ENCODE measurements at regions not wholly inside any gene's neighbourhood (a gene's known extent, or its start where the extent isn't known, plus 50 kb on each side); places are given as distances from the start of the nearest gene placed in this dataset.

- Histone ChIP-seq H3K9me3 (no peaks in the 10 kb centered on the region), H3K4me3 (no peak overlapping the region), H3K27me3 (no peaks in the 10 kb centered on the region), H3K36me3 (no peaks in the 10 kb centered on the region), H3K4me1 (no peaks in the 10 kb centered on the region), H3K27ac (no peak overlapping the region)
- TF ChIP-seq CTCF (IDR thresholded peaks at IDR 0.05) (no peak), EP300 (IDR thresholded peaks at IDR 0.05) (no peak), POLR2A (IDR thresholded peaks at IDR 0.05) (no peak)
- DNase-seq (ENCODE audit: low spot score in 2 of 2) = no peak
- WGBS, 2 donors = 92 to 95% methylated on average over 1 of the region's 1 CpG
Measured at GRCh38 chr2:56656826-56657225, 473.0 kb downstream of the CCDC85A start.

- no peak overlapping the region for H3K27ac ChIP-seq
- TF ChIP-seq POLR2A (IDR thresholded peaks at IDR 0.05) (no peak), CTCF (IDR thresholded peaks at IDR 0.05) (no peak), EP300 (IDR thresholded peaks at IDR 0.05) (no peak)
- 42 to 48% methylated on average over 2 of the region's 2 CpGs for WGBS, 2 donors
Measured at GRCh38 chr2:56666777-56667176, 483.0 kb downstream of the CCDC85A start.

GRCh38 chr2:56671973-56672569 is 488.3 kb downstream of the CCDC85A start:
- Histone ChIP-seq H3K27me3 (no peaks in the 10 kb centered on the region), H3K4me3 (no peak overlapping the region), H3K36me3 (no peaks in the 10 kb centered on the region), H3K27ac (no peak overlapping the region), H3K9me3 (peaks cover 0 to 16% (median 2%) of the 10 kb centered on the region in 4 donors), H3K4me1 (no peaks in the 10 kb centered on the region)
- WGBS, 2 donors = 81 to 84% methylated on average over 5 of the region's 5 CpGs
- DNase-seq (ENCODE audit: low spot score in 2 of 2) = no peak
- TF ChIP-seq CTCF (IDR thresholded peaks at IDR 0.05) = no peak
- no peak for TF ChIP-seq POLR2A (IDR thresholded peaks at IDR 0.05)
- no peak for TF ChIP-seq EP300 (IDR thresholded peaks at IDR 0.05)

More at GRCh38 chr2:56666777-56667176, 483.0 kb downstream of the CCDC85A start:
- no peaks in the 10 kb centered on the region for H3K36me3 ChIP-seq
- DNase-seq (ENCODE audit: low spot score in 2 of 2) = no peak
- H3K9me3 ChIP-seq = peaks cover 0 to 1% (median 0%) of the 10 kb centered on the region in 4 donors
- no peaks in the 10 kb centered on the region for H3K27me3 ChIP-seq
- no peaks in the 10 kb centered on the region for H3K4me1 ChIP-seq
- H3K4me3 ChIP-seq = no peak overlapping the region

DNA sequence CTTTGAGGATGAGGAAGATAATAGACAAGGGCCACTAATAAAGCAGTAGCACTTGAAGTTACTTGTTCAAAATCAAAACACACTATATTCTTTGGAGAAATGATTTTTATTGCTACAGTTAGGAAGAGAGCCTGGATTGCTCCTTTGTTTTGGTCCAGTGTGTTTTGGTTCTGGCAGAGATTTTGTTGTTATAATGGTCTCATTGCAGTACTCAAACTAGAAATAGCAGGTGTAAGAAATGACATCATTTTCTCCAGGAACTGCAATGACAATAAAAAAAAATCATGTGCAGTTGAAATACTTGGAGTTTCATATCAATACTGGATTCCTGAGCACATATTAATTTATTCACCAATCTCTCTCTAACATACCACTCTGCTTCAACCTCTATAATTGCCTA is 490.3 kb downstream of the CCDC85A start:
- no peak for DNase-seq (ENCODE audit: low spot score in 2 of 2)
- Histone ChIP-seq H3K9me3 (peaks cover 0 to 16% (median 2%) of the 10 kb centered on the region in 4 donors), H3K4me1 (no peaks in the 10 kb centered on the region), H3K4me3 (no peak overlapping the region), H3K27me3 (no peaks in the 10 kb centered on the region), H3K36me3 (no peaks in the 10 kb centered on the region), H3K27ac (no peak overlapping the region)
- TF ChIP-seq EP300 (IDR thresholded peaks at IDR 0.05) = no peak
- TF ChIP-seq POLR2A (IDR thresholded peaks at IDR 0.05) = no peak
- TF ChIP-seq CTCF (IDR thresholded peaks at IDR 0.05) = no peak

- 70 to 72% methylated on average over 2 of the region's 2 CpGs for WGBS, 2 donors
Measured at GRCh38 chr2:56676966-56677365, 493.2 kb downstream of the CCDC85A start.

More at GRCh38 chr2:56676966-56677365, 493.2 kb downstream of the CCDC85A start:
- TF ChIP-seq EP300 (IDR thresholded peaks at IDR 0.05) (no peak), POLR2A (IDR thresholded peaks at IDR 0.05) (no peak), CTCF (IDR thresholded peaks at IDR 0.05) (no peak)
- Histone ChIP-seq H3K4me3 (no peak overlapping the region), H3K4me1 (no peaks in the 10 kb centered on the region), H3K9me3 (peaks cover 0 to 13% (median 2%) of the 10 kb centered on the region in 4 donors), H3K36me3 (no peaks in the 10 kb centered on the region), H3K27ac (no peak overlapping the region), H3K27me3 (no peaks in the 10 kb centered on the region)
- DNase-seq (ENCODE audit: low spot score in 2 of 2) = no peak

All from tibial nerve (tissue), 4 donors.